ENCODE measurements at regions not wholly inside any gene's neighbourhood (a gene's known extent, or its start where the extent isn't known, plus 50 kb on each side); places are given as distances from the start of the nearest gene placed in this dataset.

DNA sequence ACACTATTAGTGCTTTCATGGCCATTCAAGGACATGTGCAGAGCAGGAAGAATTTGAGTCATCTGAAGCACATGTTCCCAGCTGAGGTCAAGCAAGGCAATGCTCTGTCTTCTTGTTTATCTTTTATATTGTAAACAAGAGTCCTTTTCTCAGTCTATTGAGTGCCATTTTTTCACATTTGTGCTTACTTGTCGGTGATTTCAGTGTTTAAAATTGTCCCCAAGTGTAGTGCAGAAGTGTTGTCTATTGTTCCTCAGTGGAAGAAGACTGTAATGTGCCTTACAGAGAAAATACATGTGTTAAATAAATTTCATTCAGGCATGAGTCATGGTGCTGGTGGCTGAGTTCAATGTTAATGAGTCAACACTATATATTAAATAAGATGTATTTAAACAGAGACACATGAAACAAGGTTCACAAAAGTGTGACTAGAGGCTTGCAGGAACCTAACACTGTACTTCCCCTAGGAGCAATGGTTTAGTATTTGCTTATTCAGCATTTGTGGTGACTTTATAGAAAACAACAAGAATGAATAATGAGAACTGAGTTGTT lies 391.1 kb downstream of the LRIG3 start:
- DNase-seq: no peak
- no peak for TF ChIP-seq CTCF (IDR thresholded peaks at IDR 0.05; ENCODE audit: low read depth, low read length)
- H3K4me1 ChIP-seq: no peaks in the 10 kb centered on the region
- H3K9me3 ChIP-seq: no peaks in the 10 kb centered on the region
- no peak overlapping the region for H3K4me3 ChIP-seq (ENCODE audit: low read depth, low read length)
- H3K27me3 ChIP-seq: no peaks in the 10 kb centered on the region
- H3K36me3 ChIP-seq: no peaks in the 10 kb centered on the region

- no peaks in the 10 kb centered on the region for H3K9me3 ChIP-seq
- no peak for DNase-seq
- H3K4me3 ChIP-seq (ENCODE audit: low read depth, low read length): no peak overlapping the region
- no peak for TF ChIP-seq CTCF (IDR thresholded peaks at IDR 0.05; ENCODE audit: low read depth, low read length)
- H3K36me3 ChIP-seq: no peaks in the 10 kb centered on the region
- H3K27me3 ChIP-seq: no peaks in the 10 kb centered on the region
- no peaks in the 10 kb centered on the region for H3K4me1 ChIP-seq
Observed at GRCh38 chr12:58529897-58530741, 390.2 kb downstream of the LRIG3 start.

GRCh38 chr12:58530742-58531062 lies 389.6 kb downstream of the LRIG3 start:
- no peak overlapping the region for H3K4me3 ChIP-seq (ENCODE audit: low read depth, low read length)
- no peak for TF ChIP-seq CTCF (IDR thresholded peaks at IDR 0.05; ENCODE audit: low read depth, low read length)
- no peaks in the 10 kb centered on the region for H3K36me3 ChIP-seq
- no peaks in the 10 kb centered on the region for H3K27me3 ChIP-seq
- no peaks in the 10 kb centered on the region for H3K4me1 ChIP-seq
- no peak for DNase-seq
- no peaks in the 10 kb centered on the region for H3K9me3 ChIP-seq

DNA sequence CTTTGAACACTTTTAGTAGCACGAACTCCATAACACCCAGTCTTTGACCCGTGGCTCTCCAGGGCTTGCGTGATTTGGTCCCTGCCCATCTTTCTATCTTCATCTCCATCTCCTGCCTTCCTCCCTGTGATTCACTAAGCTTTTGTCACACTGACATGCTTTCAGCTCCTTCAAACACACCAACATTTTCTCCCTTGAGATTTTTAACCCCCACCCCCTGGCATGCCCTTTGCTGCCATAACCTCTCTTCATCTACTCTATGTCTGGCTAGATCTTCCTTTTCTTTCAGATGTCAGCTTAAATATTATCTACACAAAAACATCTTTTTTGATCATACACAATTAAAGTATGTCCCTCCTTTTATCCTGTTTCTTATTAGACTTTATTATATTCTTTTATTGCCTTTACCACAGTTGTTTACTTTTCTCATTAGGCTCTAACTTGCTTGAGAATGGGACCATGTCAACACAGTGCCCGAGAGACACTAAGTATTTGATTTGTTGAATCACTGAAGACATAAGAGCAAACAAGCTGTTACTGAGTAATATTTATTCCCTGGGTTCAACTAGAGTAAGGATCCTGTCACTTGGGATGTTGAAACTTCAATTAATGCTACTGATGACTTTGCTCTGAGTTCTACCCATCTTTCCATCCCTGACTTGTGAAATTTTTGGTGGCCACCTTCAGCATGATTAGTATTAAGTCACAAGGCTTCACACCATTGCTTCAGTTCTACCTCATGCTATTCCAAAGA lies 387.3 kb downstream of the LRIG3 start:
- Histone ChIP-seq H3K4me1 (no peaks in the 10 kb centered on the region), H3K4me3 (ENCODE audit: low read depth, low read length) (no peak overlapping the region), H3K9me3 (no peaks in the 10 kb centered on the region), H3K36me3 (no peaks in the 10 kb centered on the region), H3K27me3 (no peaks in the 10 kb centered on the region)
- TF ChIP-seq CTCF (IDR thresholded peaks at IDR 0.05; ENCODE audit: low read depth, low read length): no peak
- DNase-seq: no peak

DNA sequence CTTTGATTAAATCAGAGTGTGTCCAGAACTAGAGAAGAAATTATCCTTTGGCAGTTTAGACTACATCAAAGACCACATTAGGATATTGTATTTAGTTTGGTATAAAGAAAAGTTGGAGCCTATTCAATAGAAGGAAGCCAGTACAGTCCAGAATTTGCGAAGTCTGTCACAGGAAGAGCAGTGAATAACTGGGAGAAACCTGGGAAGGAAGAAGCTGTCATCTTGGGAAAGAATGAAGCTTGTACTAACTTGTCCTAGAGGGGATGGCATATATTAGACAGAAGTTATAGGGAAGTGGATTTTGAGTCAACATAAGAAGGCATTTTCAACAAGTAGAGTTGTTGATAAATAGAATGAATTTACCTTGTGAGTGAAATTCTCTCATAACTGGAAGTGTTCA lies 386.7 kb downstream of the LRIG3 start:
- no peak overlapping the region for H3K4me3 ChIP-seq (ENCODE audit: low read depth, low read length)
- no peak for DNase-seq
- no peak for TF ChIP-seq CTCF (IDR thresholded peaks at IDR 0.05; ENCODE audit: low read depth, low read length)

GRCh38 chr12:58537278-58537677 lies 383.0 kb downstream of the LRIG3 start:
- H3K36me3 ChIP-seq: no peaks in the 10 kb centered on the region
- DNase-seq: no peak
- no peak for TF ChIP-seq CTCF (IDR thresholded peaks at IDR 0.05; ENCODE audit: low read depth, low read length)
- no peaks in the 10 kb centered on the region for H3K27me3 ChIP-seq
- H3K4me3 ChIP-seq (ENCODE audit: low read depth, low read length): no peak overlapping the region
- H3K4me1 ChIP-seq: no peaks in the 10 kb centered on the region
- no peaks in the 10 kb centered on the region for H3K9me3 ChIP-seq

More for the DNA sequence above, 386.7 kb downstream of the LRIG3 start:
- H3K36me3 ChIP-seq: no peaks in the 10 kb centered on the region
- H3K9me3 ChIP-seq: no peaks in the 10 kb centered on the region
- no peaks in the 10 kb centered on the region for H3K4me1 ChIP-seq
- H3K27me3 ChIP-seq: no peaks in the 10 kb centered on the region

Measured in BE2C (cell line).